GM19043 (cell line): ENCODE measurements at regions not wholly inside any gene's neighbourhood (a gene's known extent, or its start where the extent isn't known, plus 50 kb on each side); places are given as distances from the start of the nearest gene placed in this dataset.

Experiments
- ATAC-seq: cut with Tn5 transposase; IDR thresholded peaks from one replicate; pipeline ENCODE4 v1.9.1; 2021; ENCODE audit warnings: low read depth; ENCODE audit not compliant: unreplicated experiment

- no peak for ATAC-seq
These were observed 67.0 kb upstream of the MAST4 start for GRCh38 chr5:66529182-66529581.

- no peak for ATAC-seq
These were observed 66.5 kb upstream of the MAST4 start for GRCh38 chr5:66529704-66530103.

GRCh38 chr5:66538126-66538525 lies 58.1 kb upstream of the MAST4 start:
- ATAC-seq: no peak

GRCh38 chr5:66538531-66538930 lies 57.7 kb upstream of the MAST4 start:
- no peak for ATAC-seq

- ATAC-seq: no peak
These were observed 56.1 kb upstream of the MAST4 start for GRCh38 chr5:66540078-66540477.

- no peak for ATAC-seq
These were observed 53.5 kb upstream of the MAST4 start for GRCh38 chr5:66542711-66543110.
